ENCODE measurements at regions not wholly inside any gene's neighbourhood (a gene's known extent, or its start where the extent isn't known, plus 50 kb on each side); places are given as distances from the start of the nearest gene placed in this dataset.

DNA sequence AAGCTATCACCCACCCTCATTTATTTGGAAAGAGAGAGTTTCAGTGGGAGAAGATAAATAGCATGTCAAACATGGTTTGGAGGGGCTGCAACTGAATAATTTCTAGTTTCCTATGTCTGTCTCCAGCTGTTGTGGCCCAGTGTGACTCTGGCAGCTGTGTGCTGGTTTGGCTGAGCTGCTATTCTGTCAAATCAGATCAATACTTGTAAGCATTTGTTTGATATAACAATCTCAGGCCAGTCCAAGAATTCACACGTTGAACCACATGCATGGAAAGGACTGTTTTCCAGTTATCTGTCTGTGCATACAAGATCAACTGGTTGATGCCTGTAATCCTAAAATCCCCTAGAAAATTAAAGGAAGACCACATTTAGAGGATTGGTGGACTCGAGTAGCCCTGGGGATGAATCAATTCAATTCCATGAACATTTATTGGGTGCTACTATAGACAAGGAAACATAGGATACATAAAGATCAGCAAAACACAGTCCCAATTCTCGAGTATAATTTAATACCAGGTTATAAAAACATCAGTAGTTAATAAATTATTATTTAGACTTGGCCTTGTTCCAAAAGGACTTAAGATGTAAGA lies 209.0 kb upstream of the PARD3B start:
- H3K36me3 ChIP-seq (ENCODE audit: control insufficient read depth in 2 of 2, insufficient read depth in 2 of 2, low read length in 1 of 2), result no peaks in the 10 kb centered on the region
- 82% methylated on average over 3 of the region's 3 CpGs for WGBS
- DNase-seq (ENCODE audit: low read depth in 6 of 9, low spot score in 9 of 9), result no peak
- H3K4me1 ChIP-seq (ENCODE audit: control insufficient read depth in 2 of 2, insufficient read depth in 2 of 2, low read length in 2 of 2), result no peaks in the 10 kb centered on the region
- H3K9me3 ChIP-seq (ENCODE audit: control insufficient read depth in 2 of 2, insufficient read depth in 1 of 2, low read length in 1 of 2), result no peaks in the 10 kb centered on the region
- H3K27ac ChIP-seq (ENCODE audit: low read depth in 1 of 2, low read length in 1 of 2), result no peak overlapping the region
- no peak overlapping the region for H3K4me3 ChIP-seq (ENCODE audit: low read length in 2 of 2)
- no peaks in the 10 kb centered on the region for H3K27me3 ChIP-seq (ENCODE audit: control insufficient read depth in 2 of 2, insufficient read depth in 1 of 2, low read length in 1 of 2)

- H3K27ac ChIP-seq (ENCODE audit: low read depth in 1 of 2, low read length in 1 of 2), result no peak overlapping the region
- no peaks in the 10 kb centered on the region for H3K27me3 ChIP-seq (ENCODE audit: control insufficient read depth in 2 of 2, insufficient read depth in 1 of 2, low read length in 1 of 2)
- H3K4me3 ChIP-seq (ENCODE audit: low read length in 2 of 2), result no peak overlapping the region
- 100% methylated on average over 1 of the region's 1 CpG for WGBS
- no peaks in the 10 kb centered on the region for H3K9me3 ChIP-seq (ENCODE audit: control insufficient read depth in 2 of 2, insufficient read depth in 1 of 2, low read length in 1 of 2)
- H3K4me1 ChIP-seq (ENCODE audit: control insufficient read depth in 2 of 2, insufficient read depth in 2 of 2, low read length in 2 of 2), result no peaks in the 10 kb centered on the region
- no peak for DNase-seq (ENCODE audit: low read depth in 6 of 9, low spot score in 9 of 9)
- no peaks in the 10 kb centered on the region for H3K36me3 ChIP-seq (ENCODE audit: control insufficient read depth in 2 of 2, insufficient read depth in 2 of 2, low read length in 1 of 2)
Measured at GRCh38 chr2:204337638-204338037, 207.6 kb upstream of the PARD3B start.

- Histone ChIP-seq H3K36me3 (ENCODE audit: control insufficient read depth in 2 of 2, insufficient read depth in 2 of 2, low read length in 1 of 2) (no peaks in the 10 kb centered on the region), H3K4me3 (ENCODE audit: low read length in 2 of 2) (no peak overlapping the region), H3K9me3 (ENCODE audit: control insufficient read depth in 2 of 2, insufficient read depth in 1 of 2, low read length in 1 of 2) (no peaks in the 10 kb centered on the region), H3K27ac (ENCODE audit: low read depth in 1 of 2, low read length in 1 of 2) (no peak overlapping the region), H3K27me3 (ENCODE audit: control insufficient read depth in 2 of 2, insufficient read depth in 1 of 2, low read length in 1 of 2) (no peaks in the 10 kb centered on the region), H3K4me1 (ENCODE audit: control insufficient read depth in 2 of 2, insufficient read depth in 2 of 2, low read length in 2 of 2) (no peaks in the 10 kb centered on the region)
- WGBS, result 89% methylated on average over 3 of the region's 3 CpGs
- no peak for DNase-seq (ENCODE audit: low read depth in 6 of 9, low spot score in 9 of 9)
Measured at GRCh38 chr2:204339212-204339715, 206.0 kb upstream of the PARD3B start.

DNA sequence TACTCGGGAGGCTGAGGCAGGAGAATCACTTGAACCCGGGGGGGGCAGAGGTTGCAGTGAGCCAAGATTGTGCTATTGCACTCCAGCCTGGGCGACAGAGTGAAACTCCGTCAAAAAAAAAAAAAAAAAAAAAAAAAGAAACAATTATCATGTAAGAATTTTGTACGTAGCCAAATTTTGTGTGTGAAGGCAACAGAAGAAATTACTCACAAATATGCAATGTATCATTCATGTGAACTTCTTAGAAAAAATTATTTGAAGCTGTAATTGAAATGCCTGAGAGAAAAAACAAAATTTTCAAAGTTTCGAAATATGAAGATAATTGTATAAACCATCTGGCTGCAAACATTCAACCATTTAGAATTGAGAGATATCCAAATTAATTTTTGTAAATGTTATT lies 204.8 kb upstream of the PARD3B start:
- Histone ChIP-seq H3K27ac (ENCODE audit: low read depth in 1 of 2, low read length in 1 of 2) (no peak overlapping the region), H3K9me3 (ENCODE audit: control insufficient read depth in 2 of 2, insufficient read depth in 1 of 2, low read length in 1 of 2) (no peaks in the 10 kb centered on the region), H3K4me3 (ENCODE audit: low read length in 2 of 2) (no peak overlapping the region), H3K36me3 (ENCODE audit: control insufficient read depth in 2 of 2, insufficient read depth in 2 of 2, low read length in 1 of 2) (no peaks in the 10 kb centered on the region), H3K27me3 (ENCODE audit: control insufficient read depth in 2 of 2, insufficient read depth in 1 of 2, low read length in 1 of 2) (no peaks in the 10 kb centered on the region), H3K4me1 (ENCODE audit: control insufficient read depth in 2 of 2, insufficient read depth in 2 of 2, low read length in 2 of 2) (no peaks in the 10 kb centered on the region)
- DNase-seq (ENCODE audit: low read depth in 6 of 9, low spot score in 9 of 9), result no peak
- WGBS, result 91% methylated on average over 6 of the region's 6 CpGs

DNA sequence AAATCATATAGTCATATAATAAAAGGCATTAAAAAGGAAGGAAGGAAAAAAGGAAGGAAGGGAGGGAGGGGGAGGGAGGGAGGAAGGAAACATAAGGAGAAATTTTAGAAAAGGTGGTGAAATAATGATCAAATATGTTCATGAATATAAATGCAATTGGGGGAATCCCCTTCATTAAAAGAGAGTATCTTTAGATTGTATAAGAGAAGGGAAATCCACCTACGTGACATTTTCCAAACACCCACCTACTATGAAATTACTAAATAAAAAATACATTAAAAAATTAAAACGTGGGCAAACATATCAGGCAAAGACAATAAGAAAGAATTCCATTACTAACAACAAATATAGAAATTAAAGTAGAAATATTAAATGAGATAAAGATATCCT lies 203.4 kb upstream of the PARD3B start:
- Histone ChIP-seq H3K4me3 (ENCODE audit: low read length in 2 of 2) (no peak overlapping the region), H3K9me3 (ENCODE audit: control insufficient read depth in 2 of 2, insufficient read depth in 1 of 2, low read length in 1 of 2) (no peaks in the 10 kb centered on the region), H3K36me3 (ENCODE audit: control insufficient read depth in 2 of 2, insufficient read depth in 2 of 2, low read length in 1 of 2) (no peaks in the 10 kb centered on the region), H3K27me3 (ENCODE audit: control insufficient read depth in 2 of 2, insufficient read depth in 1 of 2, low read length in 1 of 2) (no peaks in the 10 kb centered on the region), H3K4me1 (ENCODE audit: control insufficient read depth in 2 of 2, insufficient read depth in 2 of 2, low read length in 2 of 2) (no peaks in the 10 kb centered on the region), H3K27ac (ENCODE audit: low read depth in 1 of 2, low read length in 1 of 2) (no peak overlapping the region)
- 66% methylated on average over 2 of the region's 2 CpGs for WGBS
- DNase-seq (ENCODE audit: low read depth in 6 of 9, low spot score in 9 of 9), result no peak

DNA sequence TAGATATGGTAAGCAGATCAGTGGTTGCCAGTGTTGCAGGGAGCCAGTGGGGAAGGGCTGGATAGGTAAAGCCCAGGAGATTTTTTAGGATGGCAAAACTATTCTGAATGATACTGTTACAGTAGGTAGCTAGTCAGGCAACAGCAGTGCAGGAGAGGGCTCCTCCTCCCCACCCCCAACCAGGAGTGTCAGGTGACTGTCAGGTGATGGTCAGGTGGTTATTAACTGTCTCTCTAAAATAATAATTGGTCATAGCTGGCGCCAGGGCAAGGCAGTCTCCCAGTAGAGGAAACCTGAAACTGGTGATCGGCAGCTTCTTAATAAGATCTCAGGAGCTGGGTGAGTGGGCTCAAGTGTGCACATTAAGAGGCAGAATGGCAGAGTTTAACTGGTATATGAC lies 201.6 kb upstream of the PARD3B start:
- no peaks in the 10 kb centered on the region for H3K4me1 ChIP-seq (ENCODE audit: control insufficient read depth in 2 of 2, insufficient read depth in 2 of 2, low read length in 2 of 2)
- no peaks in the 10 kb centered on the region for H3K9me3 ChIP-seq (ENCODE audit: control insufficient read depth in 2 of 2, insufficient read depth in 1 of 2, low read length in 1 of 2)
- DNase-seq (ENCODE audit: low read depth in 6 of 9, low spot score in 9 of 9), result no peak
- WGBS, result over 99% methylated on average over 2 of the region's 2 CpGs
- no peaks in the 10 kb centered on the region for H3K27me3 ChIP-seq (ENCODE audit: control insufficient read depth in 2 of 2, insufficient read depth in 1 of 2, low read length in 1 of 2)
- H3K4me3 ChIP-seq (ENCODE audit: low read length in 2 of 2), result no peak overlapping the region
- H3K36me3 ChIP-seq (ENCODE audit: control insufficient read depth in 2 of 2, insufficient read depth in 2 of 2, low read length in 1 of 2), result no peaks in the 10 kb centered on the region
- no peak overlapping the region for H3K27ac ChIP-seq (ENCODE audit: low read depth in 1 of 2, low read length in 1 of 2)

GRCh38 chr2:204344119-204344518 lies 201.2 kb upstream of the PARD3B start:
- Histone ChIP-seq H3K4me1 (ENCODE audit: control insufficient read depth in 2 of 2, insufficient read depth in 2 of 2, low read length in 2 of 2) (no peaks in the 10 kb centered on the region), H3K9me3 (ENCODE audit: control insufficient read depth in 2 of 2, insufficient read depth in 1 of 2, low read length in 1 of 2) (no peaks in the 10 kb centered on the region), H3K36me3 (ENCODE audit: control insufficient read depth in 2 of 2, insufficient read depth in 2 of 2, low read length in 1 of 2) (no peaks in the 10 kb centered on the region), H3K27ac (ENCODE audit: low read depth in 1 of 2, low read length in 1 of 2) (no peak overlapping the region), H3K27me3 (ENCODE audit: control insufficient read depth in 2 of 2, insufficient read depth in 1 of 2, low read length in 1 of 2) (no peaks in the 10 kb centered on the region), H3K4me3 (ENCODE audit: low read length in 2 of 2) (no peak overlapping the region)
- 4% methylated on average over 2 of the region's 2 CpGs for WGBS
- no peak for DNase-seq (ENCODE audit: low read depth in 6 of 9, low spot score in 9 of 9)

GRCh38 chr2:204346906-204347305 lies 198.4 kb upstream of the PARD3B start:
- Histone ChIP-seq H3K27me3 (ENCODE audit: control insufficient read depth in 2 of 2, insufficient read depth in 1 of 2, low read length in 1 of 2) (no peaks in the 10 kb centered on the region), H3K9me3 (ENCODE audit: control insufficient read depth in 2 of 2, insufficient read depth in 1 of 2, low read length in 1 of 2) (no peaks in the 10 kb centered on the region), H3K36me3 (ENCODE audit: control insufficient read depth in 2 of 2, insufficient read depth in 2 of 2, low read length in 1 of 2) (no peaks in the 10 kb centered on the region), H3K4me1 (ENCODE audit: control insufficient read depth in 2 of 2, insufficient read depth in 2 of 2, low read length in 2 of 2) (no peaks in the 10 kb centered on the region), H3K4me3 (ENCODE audit: low read length in 2 of 2) (no peak overlapping the region), H3K27ac (ENCODE audit: low read depth in 1 of 2, low read length in 1 of 2) (no peak overlapping the region)
- DNase-seq (ENCODE audit: low read depth in 6 of 9, low spot score in 9 of 9), result no peak
- 93% methylated on average over 3 of the region's 3 CpGs for WGBS

DNA sequence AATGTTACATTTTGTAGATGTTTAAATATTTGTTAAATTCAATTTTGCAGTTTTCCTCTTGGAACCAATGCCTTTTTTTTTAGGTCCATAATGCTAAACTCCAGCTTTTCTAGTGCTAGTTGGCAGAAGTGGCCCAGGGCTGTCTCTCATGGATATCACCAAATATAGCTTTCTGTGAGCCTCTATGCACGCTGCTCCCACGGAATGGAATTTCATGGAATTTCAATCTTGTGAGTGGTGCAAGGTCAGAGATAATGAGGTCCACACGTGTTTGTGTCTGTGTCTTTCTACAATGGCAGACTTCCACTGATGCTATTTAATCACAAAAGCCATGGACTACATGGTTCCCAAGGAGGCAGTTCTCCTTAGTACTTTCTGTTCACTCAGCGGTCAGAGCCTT lies 191.5 kb upstream of the PARD3B start:
- Histone ChIP-seq H3K36me3 (ENCODE audit: control insufficient read depth in 2 of 2, insufficient read depth in 2 of 2, low read length in 1 of 2) (no peaks in the 10 kb centered on the region), H3K27me3 (ENCODE audit: control insufficient read depth in 2 of 2, insufficient read depth in 1 of 2, low read length in 1 of 2) (no peaks in the 10 kb centered on the region), H3K9me3 (ENCODE audit: control insufficient read depth in 2 of 2, insufficient read depth in 1 of 2, low read length in 1 of 2) (no peaks in the 10 kb centered on the region), H3K4me1 (ENCODE audit: control insufficient read depth in 2 of 2, insufficient read depth in 2 of 2, low read length in 2 of 2) (no peaks in the 10 kb centered on the region), H3K27ac (ENCODE audit: low read depth in 1 of 2, low read length in 1 of 2) (no peak overlapping the region), H3K4me3 (ENCODE audit: low read length in 2 of 2) (no peak overlapping the region)
- DNase-seq (ENCODE audit: low read depth in 6 of 9, low spot score in 9 of 9), result no peak
- 94% methylated on average over 4 of the region's 4 CpGs for WGBS

DNA sequence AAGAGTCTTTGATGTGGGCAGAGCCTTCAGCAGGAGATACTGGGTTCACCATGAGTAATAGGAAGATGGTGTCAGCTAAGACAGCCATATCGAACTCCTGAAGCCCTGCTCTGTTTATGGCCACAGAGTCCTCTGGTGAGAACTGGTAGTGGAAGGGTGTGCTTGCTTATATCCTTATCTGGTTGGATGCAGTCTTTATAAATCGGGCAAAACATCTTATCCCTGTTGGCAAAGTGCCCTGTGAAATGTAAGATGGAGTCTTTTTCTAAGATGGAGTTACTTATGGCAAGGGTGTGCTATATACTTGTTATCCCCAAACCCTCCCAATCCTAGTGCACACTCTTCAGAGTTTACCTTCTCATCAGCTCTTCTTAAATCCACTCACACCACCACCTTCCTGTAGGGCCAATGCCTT lies 190.8 kb upstream of the PARD3B start:
- 94% methylated on average over 2 of the region's 2 CpGs for WGBS
- H3K27ac ChIP-seq (ENCODE audit: low read depth in 1 of 2, low read length in 1 of 2), result no peak overlapping the region
- DNase-seq (ENCODE audit: low read depth in 6 of 9, low spot score in 9 of 9), result no peak
- H3K36me3 ChIP-seq (ENCODE audit: control insufficient read depth in 2 of 2, insufficient read depth in 2 of 2, low read length in 1 of 2), result no peaks in the 10 kb centered on the region
- no peak overlapping the region for H3K4me3 ChIP-seq (ENCODE audit: low read length in 2 of 2)
- no peaks in the 10 kb centered on the region for H3K27me3 ChIP-seq (ENCODE audit: control insufficient read depth in 2 of 2, insufficient read depth in 1 of 2, low read length in 1 of 2)
- H3K9me3 ChIP-seq (ENCODE audit: control insufficient read depth in 2 of 2, insufficient read depth in 1 of 2, low read length in 1 of 2), result no peaks in the 10 kb centered on the region
- H3K4me1 ChIP-seq (ENCODE audit: control insufficient read depth in 2 of 2, insufficient read depth in 2 of 2, low read length in 2 of 2), result no peaks in the 10 kb centered on the region

All from thymus (tissue), 11 donors.